Lung (tissue), 11 donors: ENCODE measurements at regions not wholly inside any gene's neighbourhood (a gene's known extent, or its start where the extent isn't known, plus 50 kb on each side); places are given as distances from the start of the nearest gene placed in this dataset.

Experiments used
- ATAC-seq: fragments of 200-7000 bp; cut with Tn5 transposase; one replicate; pipeline ENCODE4 v1.9.1; 2020; ENCODE audit warnings: moderate number of reproducible peaks; ENCODE audit not compliant: insufficient read depth, low FRiP score
- DNase-seq, 3 donors: peaks; one replicate each; pipeline ENCODE4 v3.0.0-alpha.2; 2013 to 2017
- H3K27ac ChIP-seq, 2 donors: one replicate each; pipeline ENCODE4 v1.5.1; 2013; ENCODE audit warnings: mild to moderate bottlenecking in 2 of 2, moderate library complexity in 2 of 2, control low read depth in 1 of 2, inconsistent platforms in 1 of 2, low read depth in 1 of 2, low read length in 1 of 2
- H3K27me3 ChIP-seq, 3 donors: one replicate each; pipeline ENCODE4 v1.5.1; 2013; ENCODE audit warnings: low read length in 2 of 3; ENCODE audit not compliant: control insufficient read depth in 3 of 3, insufficient read depth in 3 of 3
- H3K36me3 ChIP-seq, 4 donors: one replicate each; pipeline ENCODE4 v1.5.1; 2013; ENCODE audit warnings: low read length in 4 of 4, mild to moderate bottlenecking in 1 of 4, moderate library complexity in 1 of 4; ENCODE audit not compliant: control insufficient read depth in 4 of 4, insufficient read depth in 4 of 4
- H3K4me1 ChIP-seq, 5 donors: one replicate each; pipeline ENCODE4 v1.5.1; 2013; ENCODE audit warnings: low read length in 5 of 5, mild to moderate bottlenecking in 2 of 5, moderate library complexity in 1 of 5; ENCODE audit not compliant: control insufficient read depth in 5 of 5, insufficient read depth in 5 of 5
- H3K4me3 ChIP-seq: one replicate; pipeline ENCODE4 v1.5.1; 2013; ENCODE audit warnings: mild to moderate bottlenecking, control low read depth, moderate library complexity
- H3K9ac ChIP-seq, 2 donors: one replicate each; pipeline ENCODE4 v1.5.1; 2013; ENCODE audit warnings: low read length in 2 of 2, control low read depth in 1 of 2; ENCODE audit not compliant: insufficient read depth in 1 of 2
- H3K9me3 ChIP-seq, 4 donors: one replicate each; pipeline ENCODE4 v1.5.1; 2013; ENCODE audit warnings: low read length in 3 of 4, mild to moderate bottlenecking in 1 of 4, moderate library complexity in 1 of 4; ENCODE audit not compliant: control insufficient read depth in 4 of 4, insufficient read depth in 3 of 4
- WGBS, 2 donors: extraction: QIAGEN DNeasy Blood & Tissue Kit; methylation state at CpG; one replicate each; pipeline ENCODE4 v1.1.7; 2013; 5-methylcytosine and 5-hydroxymethylcytosine counted together
- TF ChIP-seq, protein P1 (sequence below): IDR thresholded peaks from 2 replicates; pipeline ENCODE4 v1.5.1; 2012; ENCODE audit warnings: mild to moderate bottlenecking; ENCODE audit errors: control extremely low read depth, extremely low read depth
- donor health status: control.
- donor health status: control.
- donor health status: Bipolar disorder and iron deficiency.
- donor health status: healthy.
- donor health status: DM: yes; HTN: yes; CAD: no.

DNA sequence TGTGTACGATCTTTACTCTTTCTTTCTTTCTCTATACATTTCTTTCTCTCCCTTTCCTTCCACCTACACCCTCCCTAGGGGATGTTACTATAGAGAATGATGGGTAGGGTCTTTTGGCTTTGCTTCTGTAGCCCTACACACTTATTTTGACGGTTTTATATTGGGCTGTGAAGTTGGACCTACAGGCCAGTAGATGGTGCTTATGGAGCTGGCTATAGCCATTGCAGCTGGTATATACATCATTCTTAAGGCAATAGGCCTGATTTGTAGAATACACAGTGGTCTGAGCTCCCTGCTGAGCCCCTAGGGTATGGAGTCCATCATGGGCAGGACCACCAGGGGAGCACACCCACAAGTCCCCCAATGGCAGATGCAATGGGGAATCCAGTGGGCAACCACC lies 1869.7 kb downstream of the STIM2 start:
- no peak overlapping the region for H3K9ac ChIP-seq
- DNase-seq, result no peak
- no peaks in the 10 kb centered on the region for H3K36me3 ChIP-seq
- ATAC-seq, result no peak
- no peak overlapping the region for H3K4me3 ChIP-seq
- H3K27ac ChIP-seq, result no peak overlapping the region
- H3K27me3 ChIP-seq, result no peaks in the 10 kb centered on the region
- H3K9me3 ChIP-seq, result peaks cover 0 to 3% (median 0%) of the 10 kb centered on the region in 4 donors
- peaks cover 0 to 1% (median 0%) of the 10 kb centered on the region in 5 donors for H3K4me1 ChIP-seq
- WGBS, 2 donors, result 72 to 82% methylated on average over 2 of the region's 2 CpGs
- TF ChIP-seq, protein P1, sequence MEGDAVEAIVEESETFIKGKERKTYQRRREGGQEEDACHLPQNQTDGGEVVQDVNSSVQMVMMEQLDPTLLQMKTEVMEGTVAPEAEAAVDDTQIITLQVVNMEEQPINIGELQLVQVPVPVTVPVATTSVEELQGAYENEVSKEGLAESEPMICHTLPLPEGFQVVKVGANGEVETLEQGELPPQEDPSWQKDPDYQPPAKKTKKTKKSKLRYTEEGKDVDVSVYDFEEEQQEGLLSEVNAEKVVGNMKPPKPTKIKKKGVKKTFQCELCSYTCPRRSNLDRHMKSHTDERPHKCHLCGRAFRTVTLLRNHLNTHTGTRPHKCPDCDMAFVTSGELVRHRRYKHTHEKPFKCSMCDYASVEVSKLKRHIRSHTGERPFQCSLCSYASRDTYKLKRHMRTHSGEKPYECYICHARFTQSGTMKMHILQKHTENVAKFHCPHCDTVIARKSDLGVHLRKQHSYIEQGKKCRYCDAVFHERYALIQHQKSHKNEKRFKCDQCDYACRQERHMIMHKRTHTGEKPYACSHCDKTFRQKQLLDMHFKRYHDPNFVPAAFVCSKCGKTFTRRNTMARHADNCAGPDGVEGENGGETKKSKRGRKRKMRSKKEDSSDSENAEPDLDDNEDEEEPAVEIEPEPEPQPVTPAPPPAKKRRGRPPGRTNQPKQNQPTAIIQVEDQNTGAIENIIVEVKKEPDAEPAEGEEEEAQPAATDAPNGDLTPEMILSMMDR, result no peak

DNA sequence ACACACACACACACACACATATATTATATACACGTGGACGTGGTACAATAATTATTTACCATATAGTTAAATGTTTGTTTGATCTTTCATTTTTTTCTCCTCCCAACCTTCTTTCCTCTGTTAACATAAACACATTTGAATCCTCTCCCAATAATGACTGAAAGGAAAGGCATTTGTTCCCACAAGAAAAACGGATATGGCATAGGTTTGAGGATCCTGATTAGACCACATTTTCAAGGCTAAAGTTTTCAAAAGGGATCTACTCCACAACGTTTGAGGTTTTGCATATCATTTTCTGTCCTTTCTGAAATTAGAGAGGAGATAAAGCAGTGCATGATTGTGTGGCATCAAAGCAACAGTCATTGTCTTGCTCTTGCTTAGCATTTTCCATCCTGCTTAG lies 1883.4 kb downstream of the STIM2 start:
- Histone ChIP-seq H3K9me3 (no peaks in the 10 kb centered on the region), H3K9ac (no peak overlapping the region), H3K4me3 (no peak overlapping the region), H3K27ac (no peak overlapping the region), H3K27me3 (no peaks in the 10 kb centered on the region), H3K4me1 (no peaks in the 10 kb centered on the region), H3K36me3 (no peaks in the 10 kb centered on the region)
- 61 to 67% methylated on average over 4 of the region's 4 CpGs for WGBS, 2 donors
- TF ChIP-seq, protein P1, result no peak
- DNase-seq (no peak), ATAC-seq (no peak)

DNA sequence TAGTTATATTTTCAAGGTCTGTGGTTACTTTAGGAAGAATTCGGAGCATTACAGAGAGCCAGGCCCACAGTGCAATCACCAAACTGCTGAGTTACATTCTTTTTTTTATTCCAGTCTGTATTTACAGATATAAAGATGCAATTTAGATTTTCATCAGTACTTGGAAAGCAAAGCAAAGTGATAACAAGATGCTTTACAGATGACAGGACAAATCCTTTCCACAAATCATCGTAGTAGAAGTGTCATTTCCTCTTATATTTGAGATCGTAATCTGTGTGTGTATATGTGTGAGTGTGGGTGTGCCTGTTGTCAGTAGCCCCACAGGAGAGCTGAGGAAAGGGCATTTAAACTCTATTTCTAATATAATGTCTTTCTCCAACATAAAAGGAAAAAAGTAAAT lies 1893.7 kb downstream of the STIM2 start:
- no peaks in the 10 kb centered on the region for H3K4me1 ChIP-seq
- no peaks in the 10 kb centered on the region for H3K36me3 ChIP-seq
- no peak for DNase-seq
- no peak for ATAC-seq
- H3K27ac ChIP-seq, result no peak overlapping the region
- no peak overlapping the region for H3K9ac ChIP-seq
- WGBS, 2 donors, result 53 to 62% methylated on average over 3 of the region's 3 CpGs
- TF ChIP-seq, protein P1, result no peak
- H3K4me3 ChIP-seq, result no peak overlapping the region
- H3K9me3 ChIP-seq, result no peaks in the 10 kb centered on the region
- H3K27me3 ChIP-seq, result no peaks in the 10 kb centered on the region

GRCh38 chr4:28755081-28755480 lies 1894.4 kb downstream of the STIM2 start:
- 72 to 74% methylated on average over 2 of the region's 2 CpGs for WGBS, 2 donors
- no peak overlapping the region for H3K9ac ChIP-seq
- H3K4me3 ChIP-seq, result no peak overlapping the region
- DNase-seq (no peak), ATAC-seq (no peak)
- no peaks in the 10 kb centered on the region for H3K9me3 ChIP-seq
- H3K27me3 ChIP-seq, result no peaks in the 10 kb centered on the region
- no peaks in the 10 kb centered on the region for H3K4me1 ChIP-seq
- H3K36me3 ChIP-seq, result no peaks in the 10 kb centered on the region
- TF ChIP-seq, protein P1, result no peak
- no peak overlapping the region for H3K27ac ChIP-seq
